ENCODE measurements at regions not wholly inside any gene's neighbourhood (a gene's known extent, or its start where the extent isn't known, plus 50 kb on each side); places are given as distances from the start of the nearest gene placed in this dataset.

GRCh38 chr12:82025462-82025861 lies 266.3 kb upstream of the PPFIA2 start:
- H3K27ac ChIP-seq: no peak overlapping the region
- no peaks in the 10 kb centered on the region for H3K9me3 ChIP-seq (replicated peaks in 1 of 3)
- intact Hi-C loops (cut with DNase I): no loop called here
- no peak for TF ChIP-seq CTCF (IDR thresholded peaks at IDR 0.05)
- no peaks in the 10 kb centered on the region for H3K4me1 ChIP-seq (replicated peaks in 1 of 2)
- DNase-seq: no peak
- 77 to 87% (median 82%) methylated on average over 7 of the region's 7 CpGs for WGBS, 4 donors
- H3K27me3 ChIP-seq: no peaks in the 10 kb centered on the region
- no peaks in the 10 kb centered on the region for H3K36me3 ChIP-seq (replicated peaks in 1 of 2)
- H3K4me3 ChIP-seq: no peak overlapping the region

DNA sequence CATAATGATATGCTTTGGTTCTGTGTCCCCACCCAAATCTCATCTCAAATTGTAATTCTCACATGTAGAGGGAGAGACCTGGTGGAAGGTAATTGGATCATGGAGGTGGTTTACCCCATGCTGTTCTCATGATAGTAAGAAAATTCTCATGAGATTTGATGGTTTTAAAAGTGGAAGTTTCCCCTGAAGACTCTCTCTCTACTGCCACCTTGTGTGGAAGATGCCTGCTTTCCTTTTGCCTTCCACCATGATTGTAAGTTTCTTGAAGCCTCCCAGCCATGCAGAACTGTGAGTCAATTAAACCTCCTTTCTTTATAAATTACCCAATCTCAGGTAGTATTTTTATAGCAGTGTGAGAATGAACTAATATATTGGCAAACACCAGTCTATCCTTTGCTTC lies 260.4 kb upstream of the PPFIA2 start:
- no peaks in the 10 kb centered on the region for H3K4me1 ChIP-seq (replicated peaks in 1 of 2)
- H3K27ac ChIP-seq: no peak overlapping the region
- no peak overlapping the region for H3K4me3 ChIP-seq
- H3K9me3 ChIP-seq (replicated peaks in 1 of 3): no peaks in the 10 kb centered on the region
- no peaks in the 10 kb centered on the region for H3K27me3 ChIP-seq
- TF ChIP-seq CTCF (IDR thresholded peaks at IDR 0.05) (no peak), POLR2A (IDR thresholded peaks at IDR 0.05) (no peak)
- H3K36me3 ChIP-seq (replicated peaks in 1 of 2): no peaks in the 10 kb centered on the region
- intact Hi-C loops (cut with DNase I): no loop called here
- no peak for DNase-seq

DNA sequence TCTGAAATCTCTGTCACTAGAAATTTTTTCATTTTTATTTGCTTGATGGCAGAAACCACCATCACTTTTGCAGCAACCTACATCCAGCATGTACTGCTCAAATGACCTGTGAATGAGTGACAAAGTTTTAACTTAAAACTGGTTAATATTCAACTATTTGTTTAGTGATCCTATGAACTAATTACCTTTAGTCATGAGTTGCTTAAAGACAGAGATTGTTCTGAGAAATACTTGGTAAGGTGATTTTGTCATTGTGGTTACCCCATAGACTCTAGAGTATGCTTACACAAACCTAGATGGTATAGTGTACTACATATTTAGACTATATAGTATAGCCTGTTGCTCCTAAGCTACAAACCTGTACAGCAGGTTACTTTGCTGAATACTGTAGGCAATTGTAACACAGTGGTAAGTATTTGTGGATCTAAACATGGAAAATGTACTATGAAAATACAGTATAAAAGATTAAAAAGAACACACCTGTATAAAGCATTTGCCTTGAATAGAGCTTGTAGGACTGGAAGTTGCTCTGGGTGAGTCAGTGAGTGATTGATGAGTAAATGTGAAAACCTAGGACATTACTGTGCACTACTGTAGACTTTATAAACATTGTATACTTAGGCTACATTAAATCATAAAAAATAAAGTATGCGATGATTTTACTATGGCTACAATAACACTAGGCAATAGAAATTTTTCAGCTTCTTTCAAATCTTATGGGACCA lies 256.6 kb upstream of the PPFIA2 start:
- no peak overlapping the region for H3K4me3 ChIP-seq
- intact Hi-C loops (cut with DNase I): no loop called here
- no peaks in the 10 kb centered on the region for H3K9me3 ChIP-seq (replicated peaks in 1 of 3)
- H3K27ac ChIP-seq: no peak overlapping the region
- no peaks in the 10 kb centered on the region for H3K27me3 ChIP-seq
- no peak for TF ChIP-seq CTCF (IDR thresholded peaks at IDR 0.05)
- TF ChIP-seq POLR2A (IDR thresholded peaks at IDR 0.05): no peak
- H3K36me3 ChIP-seq (replicated peaks in 1 of 2): no peaks in the 10 kb centered on the region
- 63 to 83% (median 78%) methylated on average over 1 of the region's 1 CpG for WGBS, 4 donors
- no peak for DNase-seq
- no peaks in the 10 kb centered on the region for H3K4me1 ChIP-seq (replicated peaks in 1 of 2)

DNA sequence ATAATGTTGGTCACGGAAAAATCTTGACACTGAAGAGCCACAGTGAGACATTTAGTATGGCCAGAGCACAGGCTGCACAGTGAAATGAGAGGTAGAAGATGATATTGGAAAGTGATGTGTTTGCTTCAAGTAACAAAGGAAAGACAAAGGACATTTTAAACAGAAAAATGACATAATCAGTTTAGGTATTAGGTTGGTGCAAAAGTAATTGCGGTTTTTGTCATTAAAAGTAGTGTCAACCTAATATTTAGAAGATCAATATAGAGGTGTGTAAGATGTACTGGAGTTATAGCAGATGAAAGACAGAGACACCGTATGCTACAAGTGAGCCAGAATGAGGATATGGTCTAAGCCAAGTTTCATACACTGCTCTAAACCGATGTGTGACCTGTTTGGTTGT lies 253.0 kb upstream of the PPFIA2 start:
- no peak overlapping the region for H3K4me3 ChIP-seq
- intact Hi-C loops (cut with DNase I): no loop called here
- H3K9me3 ChIP-seq (replicated peaks in 1 of 3): no peaks in the 10 kb centered on the region
- no peak for DNase-seq
- no peaks in the 10 kb centered on the region for H3K36me3 ChIP-seq (replicated peaks in 1 of 2)
- H3K4me1 ChIP-seq (replicated peaks in 1 of 2): no peaks in the 10 kb centered on the region
- no peaks in the 10 kb centered on the region for H3K27me3 ChIP-seq
- no peak for TF ChIP-seq POLR2A (IDR thresholded peaks at IDR 0.05)
- TF ChIP-seq CTCF (IDR thresholded peaks at IDR 0.05): no peak
- no peak overlapping the region for H3K27ac ChIP-seq
- WGBS, 4 donors: 76 to 85% (median 82%) methylated on average over 4 of the region's 4 CpGs

All from adrenal gland (tissue), 9 donors.